HEK293 (cell line): ENCODE measurements at regions not wholly inside any gene's neighbourhood (a gene's known extent, or its start where the extent isn't known, plus 50 kb on each side); places are given as distances from the start of the nearest gene placed in this dataset.
"Not testable (repeated sequence)": the region's sequence is repeated elsewhere in the genome, so short reads cannot be mapped to it uniquely, and the experiment has no call there.

Source experiments
- CTCF ChIA-PET: fragments of 350-600 bp; formaldehyde crosslinking; extraction: SDS; loops from one replicate; lab custom pipeline; 2021; ENCODE audit warnings: antibody characterized with exemption; lab: Yijun Ruan, JAX
- POLR2A ChIA-PET: fragments of 300-600 bp; formaldehyde crosslinking; extraction: SDS; loops from one replicate; lab custom pipeline; 2020; ENCODE audit warnings: antibody characterized with exemption, inconsistent platforms; lab: Yijun Ruan, JAX
- H3K27ac ChIP-seq: fragments of 200-500 bp; sonication (Bioruptor generic); 2 replicates; pipeline ENCODE4 v1.5.1; 2014; ENCODE audit warnings: low read depth, low read length, control low read depth, inconsistent platforms; ENCODE audit errors: extremely low read depth
- H3K36me3 ChIP-seq, 2 experiments: fragments of 200-500 bp in 1 of 2; sonication (Bioruptor generic) in 1 of 2; 1 replicate in 1 of 2; 2 replicates in 1 of 2; pipeline ENCODE4 v1.5.1; 2014 to 2017; ENCODE audit warnings: inconsistent platforms in 2 of 2, low read length in 2 of 2; ENCODE audit not compliant: control insufficient read depth in 2 of 2, insufficient read depth in 1 of 2
- H3K4me1 ChIP-seq: fragments of 200-500 bp; sonication (Bioruptor generic); 2 replicates; pipeline ENCODE4 v1.5.1; 2014; ENCODE audit warnings: mild to moderate bottlenecking, low read length, inconsistent platforms; ENCODE audit not compliant: control insufficient read depth, insufficient read depth
- H3K4me3 ChIP-seq: 2 replicates; pipeline ENCODE4 v1.5.1; 2011; ENCODE audit warnings: low read depth, mild to moderate bottlenecking, control low read depth, low read length, moderate library complexity
- H3K9me3 ChIP-seq: fragments of 200-500 bp; sonication (Bioruptor generic); 2 replicates; pipeline ENCODE4 v1.5.1; 2014; ENCODE audit warnings: low read depth, low read length, inconsistent platforms; ENCODE audit not compliant: control insufficient read depth, insufficient read depth
- REST ChIP-seq: fragments of 450-650 bp; formaldehyde crosslinking; IDR thresholded peaks from 2 replicates; pipeline ENCODE4 v1.5.1; 2016; ENCODE audit warnings: missing biosample characterization, missing genetic modification characterization
- ZBTB11 ChIP-seq: fragments of 450-650 bp; formaldehyde crosslinking; conservative IDR thresholded peaks from 2 replicates; pipeline ENCODE4 v1.5.1; 2016; ENCODE audit warnings: low read depth, missing biosample characterization, missing genetic modification characterization
- ZBTB8A ChIP-seq: fragments of 450-650 bp; formaldehyde crosslinking; IDR thresholded peaks from 2 replicates; pipeline ENCODE4 v1.5.1; 2016; ENCODE audit warnings: missing biosample characterization, missing genetic modification characterization
- ZNF394 ChIP-seq: fragments of 450-650 bp; formaldehyde crosslinking; IDR thresholded peaks from 2 replicates; pipeline ENCODE4 v1.5.1; 2016; ENCODE audit warnings: missing biosample characterization, missing genetic modification characterization, mild to moderate bottlenecking, moderate library complexity, borderline replicate concordance
- ZNF426 ChIP-seq: fragments of 450-650 bp; formaldehyde crosslinking; IDR thresholded peaks from 2 replicates; pipeline ENCODE4 v1.5.1; 2017; ENCODE audit warnings: missing biosample characterization, missing genetic modification characterization, mild to moderate bottlenecking, inconsistent platforms, moderate library complexity
- ZNF518A ChIP-seq: fragments of 450-650 bp; formaldehyde crosslinking; conservative IDR thresholded peaks from 2 replicates; pipeline ENCODE4 v1.5.1; 2016; ENCODE audit warnings: low read depth, missing biosample characterization, missing genetic modification characterization
- ZNF555 ChIP-seq: fragments of 450-650 bp; formaldehyde crosslinking; conservative IDR thresholded peaks from 2 replicates; pipeline ENCODE4 v1.5.1; 2017; ENCODE audit warnings: missing biosample characterization, mild to moderate bottlenecking, missing genetic modification characterization, inconsistent platforms
- ZNF623 ChIP-seq: fragments of 450-650 bp; formaldehyde crosslinking; IDR thresholded peaks from 2 replicates; pipeline ENCODE4 v1.5.1; 2016; ENCODE audit warnings: missing biosample characterization, missing genetic modification characterization

GRCh38 chr7:84730864-84731263, 456.0 kb downstream of the SEMA3D start:
- CTCF ChIA-PET, H3K9me3 ChIP-seq, POLR2A ChIA-PET: not testable (repeated sequence)

More at GRCh38 chr7:84730864-84731263, 456.0 kb downstream of the SEMA3D start:
- H3K36me3 ChIP-seq, H3K27ac ChIP-seq, H3K4me3 ChIP-seq, H3K4me1 ChIP-seq: not testable (repeated sequence)
- TF ChIP-seq REST (0 out of 2 replicates have a peak, but pooled peaks have one; percentile 24), ZBTB11 (tag by site-specific recombination) (0 out of 2 replicates have a peak, but pooled peaks have one; percentile 18), ZNF623 (tag by site-specific recombination) (0 out of 2 replicates have a peak, but pooled peaks have one; percentile 19), ZBTB8A (tag by site-specific recombination) (0 out of 2 replicates have a peak, but pooled peaks have one; percentile 23), ZNF426 (tag by site-specific recombination) (peak; percentile 45), ZNF518A (tag by site-specific recombination) (peak; percentile 52), ZNF394 (peak; percentile 41; the same call in 1 of the 2 replicates), ZNF555 (tag by site-specific recombination) (peak; percentile 31)
